RWPE1 (cell line): ENCODE measurements at regions not wholly inside any gene's neighbourhood (a gene's known extent, or its start where the extent isn't known, plus 50 kb on each side); places are given as distances from the start of the nearest gene placed in this dataset.
"Not testable (repeated sequence)": the region's sequence is repeated elsewhere in the genome, so short reads cannot be mapped to it uniquely, and the experiment has no call there.

ENCODE experiments used
- CTCF ChIA-PET: fragments of 350-600 bp; sonication (Branson Sonifier 250); formaldehyde crosslinking; extraction: SDS; loops from one replicate; lab custom pipeline; 2021; lab: Yijun Ruan, JAX
- POLR2A ChIA-PET: fragments of 400-600 bp; formaldehyde crosslinking; extraction: SDS; loops from one replicate; lab custom pipeline; 2020; ENCODE audit warnings: antibody characterized with exemption; ENCODE audit not compliant: low non-redundant PET; lab: Yijun Ruan, JAX
- DNase-seq: peaks from one replicate; pipeline ENCODE4 v3.0.0; 2012; ENCODE audit warnings: low spot score
- H3K27ac ChIP-seq: fragments of 450-650 bp; 2 replicates; pipeline ENCODE4 v1.5.1; 2017
- CTCF ChIP-seq: fragments of 450-650 bp; conservative IDR thresholded peaks from 2 replicates; pipeline ENCODE4 v1.5.1; 2017; ENCODE audit warnings: low read depth, mild to moderate bottlenecking

GRCh38 chr11:122002047-122002446 is 114.0 kb downstream of the BLID start:
- CTCF ChIA-PET = interaction anchor here (0.6 kb wide), 1 partner anchor 996 kb away, joined by 3 read pairs; no protein-coding TSS in a partner anchor
- no peak for TF ChIP-seq CTCF
- DNase-seq = no peak
- POLR2A ChIA-PET = no interaction called here
- no peak overlapping the region for H3K27ac ChIP-seq

GRCh38 chr11:121999651-122000050 is 116.4 kb downstream of the BLID start:
- TF ChIP-seq CTCF = no peak
- ChIA-PET CTCF (interaction anchor here (0.6 kb wide), 1 partner anchor 15 kb away, joined by 3 read pairs; no protein-coding TSS in a partner anchor), POLR2A (no interaction called here)
- DNase-seq = no peak
- H3K27ac ChIP-seq = no peak overlapping the region

GRCh38 chr11:121996574-121996973 is 119.4 kb downstream of the BLID start:
- DNase-seq = no peak
- no peak for TF ChIP-seq CTCF
- CTCF ChIA-PET = no interaction called here
- POLR2A ChIA-PET = no interaction called here
- H3K27ac ChIP-seq = no peak overlapping the region

GRCh38 chr11:121983901-121984300 is 132.1 kb downstream of the BLID start:
- TF ChIP-seq CTCF = no peak
- no peak for DNase-seq
- ChIA-PET CTCF (interaction anchor here (0.6 kb wide), 1 partner anchor 347 kb away, joined by 3 read pairs; no protein-coding TSS in a partner anchor), POLR2A (no interaction called here)
- H3K27ac ChIP-seq = no peak overlapping the region

GRCh38 chr11:121977914-121978313 is 138.1 kb downstream of the BLID start:
- H3K27ac ChIP-seq, POLR2A ChIA-PET, DNase-seq, CTCF ChIA-PET: not testable (repeated sequence)

- TF ChIP-seq CTCF = no peak
- POLR2A ChIA-PET = no interaction called here
- CTCF ChIA-PET = interaction anchor here (0.6 kb wide), 1 partner anchor 1500 kb away, joined by 3 read pairs; no protein-coding TSS in a partner anchor
- no peak overlapping the region for H3K27ac ChIP-seq
- DNase-seq = no peak
Measured at GRCh38 chr11:121968638-121969037, 147.4 kb downstream of the BLID start.

- no peak overlapping the region for H3K27ac ChIP-seq
- no peak for DNase-seq
- CTCF ChIA-PET = no interaction called here
- no peak for TF ChIP-seq CTCF
- POLR2A ChIA-PET = no interaction called here
Measured at GRCh38 chr11:121967131-121967704, 148.8 kb downstream of the BLID start.
